Upper lobe of left lung (tissue), 6 donors: ENCODE measurements at regions not wholly inside any gene's neighbourhood (a gene's known extent, or its start where the extent isn't known, plus 50 kb on each side); places are given as distances from the start of the nearest gene placed in this dataset.
"Not testable (repeated sequence)": the region's sequence is repeated elsewhere in the genome, so short reads cannot be mapped to it uniquely, and the experiment has no call there.

ENCODE experiments used
- ATAC-seq, 2 donors: fragments of 200-7000 bp; cut with Tn5 transposase; one replicate each; pipeline ENCODE4 v1.9.1; 2022; ENCODE audit warnings: mild to moderate bottlenecking in 2 of 2, moderate library complexity in 2 of 2; ENCODE audit not compliant: low FRiP score in 2 of 2
- DNase-seq, 2 donors: peaks; one replicate each; pipeline ENCODE4 v3.0.0-alpha.2; 2019 to 2020
- H3K27ac ChIP-seq, 4 donors: fragments of 200-600 bp; sonication (generic); one replicate each; pipeline ENCODE4 v1.5.1; 2016 to 2019
- H3K27me3 ChIP-seq, 4 donors: fragments of 200-600 bp; sonication (generic); one replicate each; pipeline ENCODE4 v1.5.1; 2017 to 2019
- H3K36me3 ChIP-seq, 4 donors: fragments of 200-600 bp; sonication (generic); one replicate each; pipeline ENCODE4 v1.5.1; 2016 to 2019
- H3K4me1 ChIP-seq, 4 donors: fragments of 200-600 bp; sonication (generic); one replicate each; pipeline ENCODE4 v1.5.1; 2018 to 2019
- H3K4me3 ChIP-seq, 4 donors: fragments of 200-600 bp; sonication (generic); one replicate each; pipeline ENCODE4 v1.5.1; 2017 to 2019; ENCODE audit warnings: mild to moderate bottlenecking in 2 of 4, moderate library complexity in 1 of 4
- H3K9me3 ChIP-seq, 4 donors: fragments of 200-600 bp; sonication (generic); one replicate each; pipeline ENCODE4 v1.5.1; 2018 to 2019
- EP300 ChIP-seq, 4 donors: sonication (generic); formaldehyde crosslinking; IDR thresholded peaks; one replicate each; pipeline ENCODE4 v1.5.1; 2017; ENCODE audit warnings: antibody characterized with exemption in 4 of 4, control low read depth in 2 of 4
- POLR2A ChIP-seq, 4 donors: fragments of 450-650 bp; IDR thresholded peaks; one replicate each; pipeline ENCODE4 v1.5.1; 2016 to 2017; ENCODE audit warnings: antibody characterized with exemption in 4 of 4, mild to moderate bottlenecking in 2 of 4
- POLR2AphosphoS5 ChIP-seq, 2 donors: sonication (generic); formaldehyde crosslinking; IDR thresholded peaks; one replicate each; pipeline ENCODE4 v1.5.1; 2017; ENCODE audit warnings: antibody characterized with exemption in 2 of 2
- WGBS, 2 donors: methylation state at CpG; one replicate each; pipeline ENCODE4 v1.1.5; 2017 to 2018; 5-methylcytosine and 5-hydroxymethylcytosine counted together
- TF ChIP-seq, protein P1 (sequence below), 6 experiments: fragments of 450-650 bp in 4 of 6; fragments of 200-600 bp in 2 of 6; sonication (generic) in 2 of 6; IDR thresholded peaks; one replicate each; pipeline ENCODE4 v1.5.1; 2016 to 2019; ENCODE audit warnings: antibody characterized with exemption in 6 of 6
- donor health status: DM: no; HTN: no; CAD: no; lungs with moderate emphysema.
- donor health status: DM: no; HTN: yes; CAD: no; lungs with severe emphysema.

DNA sequence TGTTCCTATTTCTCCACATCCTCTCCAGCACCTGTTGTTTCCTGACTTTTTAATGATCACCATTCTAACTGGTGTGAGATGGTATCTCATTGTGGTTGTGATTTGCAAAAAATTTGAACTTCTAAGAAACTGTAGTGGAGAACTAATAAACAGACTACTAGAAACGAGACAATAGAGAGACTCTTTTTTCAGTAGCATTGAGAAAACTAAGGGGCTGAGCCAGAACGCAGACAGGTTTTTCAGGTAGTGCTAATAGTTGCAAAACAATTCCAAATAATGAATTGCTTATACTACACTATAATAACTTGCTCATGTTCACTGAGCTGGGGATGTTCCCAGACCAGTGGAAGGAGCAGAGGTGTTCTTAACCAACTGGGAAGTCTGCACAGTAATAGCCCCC, 98.8 kb upstream of the DPH5 start:
- DNase-seq (no peak), ATAC-seq (no peak)
- Histone ChIP-seq H3K9me3 (no peaks in the 10 kb centered on the region), H3K27ac (no peak overlapping the region), H3K27me3 (no peaks in the 10 kb centered on the region), H3K36me3 (no peaks in the 10 kb centered on the region), H3K4me1 (peaks cover 0 to 10% (median 4%) of the 10 kb centered on the region in 4 donors), H3K4me3 (no peak overlapping the region)
- WGBS, 2 donors = 71 to 81% methylated on average over 2 of the region's 2 CpGs
- TF ChIP-seq POLR2AphosphoS5 (IDR thresholded peaks at IDR 0.05) (no peak), POLR2A (IDR thresholded peaks at IDR 0.05) (no peak), EP300 (IDR thresholded peaks at IDR 0.05) (no peak)
- TF ChIP-seq, protein P1, sequence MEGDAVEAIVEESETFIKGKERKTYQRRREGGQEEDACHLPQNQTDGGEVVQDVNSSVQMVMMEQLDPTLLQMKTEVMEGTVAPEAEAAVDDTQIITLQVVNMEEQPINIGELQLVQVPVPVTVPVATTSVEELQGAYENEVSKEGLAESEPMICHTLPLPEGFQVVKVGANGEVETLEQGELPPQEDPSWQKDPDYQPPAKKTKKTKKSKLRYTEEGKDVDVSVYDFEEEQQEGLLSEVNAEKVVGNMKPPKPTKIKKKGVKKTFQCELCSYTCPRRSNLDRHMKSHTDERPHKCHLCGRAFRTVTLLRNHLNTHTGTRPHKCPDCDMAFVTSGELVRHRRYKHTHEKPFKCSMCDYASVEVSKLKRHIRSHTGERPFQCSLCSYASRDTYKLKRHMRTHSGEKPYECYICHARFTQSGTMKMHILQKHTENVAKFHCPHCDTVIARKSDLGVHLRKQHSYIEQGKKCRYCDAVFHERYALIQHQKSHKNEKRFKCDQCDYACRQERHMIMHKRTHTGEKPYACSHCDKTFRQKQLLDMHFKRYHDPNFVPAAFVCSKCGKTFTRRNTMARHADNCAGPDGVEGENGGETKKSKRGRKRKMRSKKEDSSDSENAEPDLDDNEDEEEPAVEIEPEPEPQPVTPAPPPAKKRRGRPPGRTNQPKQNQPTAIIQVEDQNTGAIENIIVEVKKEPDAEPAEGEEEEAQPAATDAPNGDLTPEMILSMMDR (IDR thresholded peaks at IDR 0.05) = no peak

DNA sequence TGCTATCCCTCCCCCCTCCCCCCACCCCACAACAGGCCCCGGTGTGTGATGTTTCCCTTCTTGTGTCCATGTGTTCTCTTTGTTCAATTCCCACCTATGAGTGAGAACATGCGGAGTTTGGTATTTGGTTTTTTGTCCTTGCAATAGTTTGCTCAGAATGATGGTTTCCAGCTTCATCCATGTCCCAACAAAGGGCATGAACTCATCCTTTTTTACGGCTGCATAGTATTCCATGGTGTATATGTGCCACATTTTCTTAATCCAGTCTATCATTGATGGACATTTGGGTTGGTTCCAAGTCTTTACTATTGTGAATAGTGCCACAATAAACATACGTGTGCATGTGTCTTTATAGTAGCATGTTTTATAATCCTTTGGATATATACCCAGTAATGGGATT, 98.3 kb upstream of the DPH5 start:
- not testable (repeated sequence) for ATAC-seq, H3K4me1 ChIP-seq, H3K27ac ChIP-seq, H3K36me3 ChIP-seq, DNase-seq, H3K27me3 ChIP-seq, H3K9me3 ChIP-seq, H3K4me3 ChIP-seq
- 94 to 97% methylated on average over 4 of the region's 4 CpGs for WGBS, 2 donors

DNA sequence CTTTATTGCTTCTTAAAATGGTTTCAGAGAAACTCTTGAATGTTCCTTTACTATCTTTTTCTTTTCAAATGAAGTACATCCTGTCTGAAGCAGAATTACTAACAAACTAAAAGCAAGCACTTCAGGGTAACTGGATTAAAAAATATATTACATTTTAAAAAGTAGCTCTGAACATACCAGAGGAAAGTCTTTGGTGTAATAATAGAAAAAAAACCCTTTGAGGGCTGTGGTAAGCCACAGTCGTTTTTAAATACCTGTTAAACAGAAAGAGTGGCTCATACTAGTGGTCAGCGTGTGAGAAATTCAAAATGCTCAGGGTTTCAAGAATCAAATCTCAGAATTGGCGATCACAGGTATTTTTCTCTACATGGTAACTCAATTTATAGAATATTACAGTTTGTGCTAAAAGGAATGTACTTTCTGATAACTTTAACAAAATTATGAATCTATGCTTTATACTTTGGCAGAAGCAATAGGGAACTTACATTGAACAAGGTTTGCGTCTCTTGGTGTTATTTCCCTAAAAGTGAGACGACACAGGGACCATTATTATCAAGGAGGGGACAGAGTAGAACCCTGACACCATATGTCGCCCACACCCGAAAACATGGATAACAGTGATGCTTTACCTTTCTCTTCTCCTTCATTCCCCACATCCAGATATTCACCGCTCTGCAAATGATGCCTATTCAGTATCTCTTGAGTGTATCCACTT, 97.0 kb upstream of the DPH5 start:
- whole genome bisulfite sequencing, 2 donors = 76 to 78% methylated on average over 8 of the region's 8 CpGs
- no peak for TF ChIP-seq EP300 (IDR thresholded peaks at IDR 0.05)
- TF ChIP-seq POLR2AphosphoS5 (IDR thresholded peaks at IDR 0.05) = no peak
- TF ChIP-seq POLR2A (IDR thresholded peaks at IDR 0.05) = no peak
- TF ChIP-seq, protein P1 (IDR thresholded peaks at IDR 0.05) = no peak
- no peak overlapping the region for H3K27ac ChIP-seq
- H3K9me3 ChIP-seq = no peaks in the 10 kb centered on the region
- no peaks in the 10 kb centered on the region for H3K36me3 ChIP-seq
- DNase-seq (no peak), ATAC-seq (no peak)
- H3K27me3 ChIP-seq = no peaks in the 10 kb centered on the region
- H3K4me3 ChIP-seq = no peak overlapping the region
- no peaks in the 10 kb centered on the region for H3K4me1 ChIP-seq

DNA sequence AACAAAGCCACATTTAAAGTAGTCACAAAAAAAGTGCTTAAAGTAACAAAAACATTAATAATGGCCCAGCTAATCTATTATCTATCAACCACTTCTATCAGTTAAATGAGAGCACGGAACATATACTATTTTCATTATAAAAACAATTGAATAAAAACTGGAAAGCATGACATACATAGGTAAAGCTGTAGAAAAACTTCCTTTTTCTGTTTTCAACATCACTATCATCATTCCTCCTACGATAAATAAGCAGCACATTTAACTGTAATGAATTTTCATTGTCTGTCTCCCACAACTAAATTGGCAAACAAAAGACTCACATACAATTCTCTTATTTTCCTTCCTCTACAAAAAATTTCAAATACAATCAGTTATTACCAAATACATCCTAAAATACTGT, 96.4 kb upstream of the DPH5 start:
- no peak overlapping the region for H3K4me3 ChIP-seq
- no peak for DNase-seq
- no peak for ATAC-seq
- no peaks in the 10 kb centered on the region for H3K9me3 ChIP-seq
- 71 to 76% methylated on average over 2 of the region's 2 CpGs for WGBS, 2 donors
- H3K36me3 ChIP-seq = no peaks in the 10 kb centered on the region
- H3K4me1 ChIP-seq = no peaks in the 10 kb centered on the region
- no peaks in the 10 kb centered on the region for H3K27me3 ChIP-seq
- TF ChIP-seq EP300 (IDR thresholded peaks at IDR 0.05) = no peak
- TF ChIP-seq POLR2A (IDR thresholded peaks at IDR 0.05) = no peak
- TF ChIP-seq POLR2AphosphoS5 (IDR thresholded peaks at IDR 0.05) = no peak
- TF ChIP-seq, protein P1 (IDR thresholded peaks at IDR 0.05) = no peak
- H3K27ac ChIP-seq = no peak overlapping the region

DNA sequence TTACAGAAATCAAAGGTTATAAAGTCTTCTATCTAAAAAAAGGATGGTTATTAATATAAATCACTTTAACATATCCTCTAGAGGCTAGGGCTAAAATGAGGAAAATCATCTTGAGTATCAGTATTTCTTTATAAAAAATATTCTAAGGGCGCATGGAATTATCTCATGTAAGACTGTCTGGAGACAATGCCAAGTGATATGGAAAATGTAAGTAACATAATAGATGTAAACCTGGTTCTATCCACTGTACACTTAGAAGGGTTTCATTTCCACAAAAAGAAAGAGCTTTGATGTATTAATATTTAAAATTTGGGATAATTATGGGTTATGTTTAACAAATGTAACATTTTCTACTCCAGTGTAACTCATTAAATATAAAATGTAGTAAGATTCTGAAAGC, 95.9 kb upstream of the DPH5 start:
- 94 to 100% methylated on average over 1 of the region's 1 CpG for WGBS, 2 donors

More for the DNA sequence above, 95.9 kb upstream of the DPH5 start:
- ATAC-seq (no peak), DNase-seq (no peak)
- Histone ChIP-seq H3K27me3 (no peaks in the 10 kb centered on the region), H3K4me3 (no peak overlapping the region), H3K4me1 (no peaks in the 10 kb centered on the region), H3K36me3 (no peaks in the 10 kb centered on the region), H3K27ac (no peak overlapping the region), H3K9me3 (no peaks in the 10 kb centered on the region)
- no peak for TF ChIP-seq POLR2A (IDR thresholded peaks at IDR 0.05)
- no peak for TF ChIP-seq EP300 (IDR thresholded peaks at IDR 0.05)
- no peak for TF ChIP-seq POLR2AphosphoS5 (IDR thresholded peaks at IDR 0.05)
- TF ChIP-seq, protein P1 (IDR thresholded peaks at IDR 0.05) = no peak
